HepG2 (cell line): ENCODE measurements at regions not wholly inside any gene's neighbourhood (a gene's known extent, or its start where the extent isn't known, plus 50 kb on each side); places are given as distances from the start of the nearest gene placed in this dataset.

ENCODE experiments used
- EZH2 ChIP-seq: conservative IDR thresholded peaks from 2 replicates; pipeline ENCODE4 v1.6.1; 2012; ENCODE audit warnings: mild to moderate bottlenecking, low read depth, low read length, moderate library complexity
- TF ChIP-seq, protein P1 (sequence below): sonication (generic); formaldehyde crosslinking; IDR thresholded peaks from 2 replicates; pipeline ENCODE4 v1.5.0; 2020; ENCODE audit warnings: mild to moderate bottlenecking, missing genetic modification reagents, moderate library complexity

DNA sequence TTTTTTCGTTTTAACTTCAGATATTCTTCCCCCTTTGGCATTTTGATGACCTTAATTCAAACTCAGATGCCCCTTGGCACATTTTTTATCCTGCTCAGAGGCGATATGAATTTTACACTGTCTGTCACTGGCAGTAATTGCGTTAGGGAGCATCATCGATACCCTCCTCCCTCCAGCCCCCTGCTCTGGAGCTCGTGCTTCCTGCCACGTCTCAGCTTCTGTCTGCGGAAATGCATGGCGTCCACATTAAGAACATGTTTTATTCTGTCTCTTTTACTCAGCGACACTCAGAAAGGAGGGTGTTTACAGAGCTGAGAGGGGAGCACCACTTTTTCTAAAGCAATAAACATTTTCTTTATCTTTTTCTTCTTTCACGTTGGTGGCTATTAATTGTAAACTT is 254.2 kb downstream of the EBLN2 start:
- no peak for TF ChIP-seq EZH2
- TF ChIP-seq, protein P1, sequence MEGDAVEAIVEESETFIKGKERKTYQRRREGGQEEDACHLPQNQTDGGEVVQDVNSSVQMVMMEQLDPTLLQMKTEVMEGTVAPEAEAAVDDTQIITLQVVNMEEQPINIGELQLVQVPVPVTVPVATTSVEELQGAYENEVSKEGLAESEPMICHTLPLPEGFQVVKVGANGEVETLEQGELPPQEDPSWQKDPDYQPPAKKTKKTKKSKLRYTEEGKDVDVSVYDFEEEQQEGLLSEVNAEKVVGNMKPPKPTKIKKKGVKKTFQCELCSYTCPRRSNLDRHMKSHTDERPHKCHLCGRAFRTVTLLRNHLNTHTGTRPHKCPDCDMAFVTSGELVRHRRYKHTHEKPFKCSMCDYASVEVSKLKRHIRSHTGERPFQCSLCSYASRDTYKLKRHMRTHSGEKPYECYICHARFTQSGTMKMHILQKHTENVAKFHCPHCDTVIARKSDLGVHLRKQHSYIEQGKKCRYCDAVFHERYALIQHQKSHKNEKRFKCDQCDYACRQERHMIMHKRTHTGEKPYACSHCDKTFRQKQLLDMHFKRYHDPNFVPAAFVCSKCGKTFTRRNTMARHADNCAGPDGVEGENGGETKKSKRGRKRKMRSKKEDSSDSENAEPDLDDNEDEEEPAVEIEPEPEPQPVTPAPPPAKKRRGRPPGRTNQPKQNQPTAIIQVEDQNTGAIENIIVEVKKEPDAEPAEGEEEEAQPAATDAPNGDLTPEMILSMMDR: no peak
